Bronchial epithelial cell (primary cell): ENCODE measurements at regions not wholly inside any gene's neighbourhood (a gene's known extent, or its start where the extent isn't known, plus 50 kb on each side); places are given as distances from the start of the nearest gene placed in this dataset.

ENCODE experiments used
- DNase-seq: peaks from one replicate; pipeline ENCODE4 v3.0.0-alpha.2; 2010; ENCODE audit warnings: low read depth
- FAIRE-seq: peaks from 2 replicates; lab custom pipeline; 2011; peaks lifted over from hg19 to GRCh38; lab: Jason Lieb, UNC
- H3K27me3 ChIP-seq: 2 replicates; pipeline ENCODE4 v1.5.1; 2011; ENCODE audit warnings: low read length; ENCODE audit not compliant: control insufficient read depth, insufficient read depth
- H3K36me3 ChIP-seq: 2 replicates; pipeline ENCODE4 v1.5.1; 2011; ENCODE audit warnings: low read length; ENCODE audit not compliant: control insufficient read depth, insufficient read depth
- H3K4me3 ChIP-seq: 2 replicates; pipeline ENCODE4 v1.5.1; 2011; ENCODE audit warnings: mild to moderate bottlenecking, low read depth, low read length, control low read depth
- CTCF ChIP-seq: IDR thresholded peaks from 2 replicates; pipeline ENCODE4 v1.5.1; 2011; ENCODE audit warnings: mild to moderate bottlenecking, moderate library complexity, low read length, control low read depth, inconsistent platforms; ENCODE audit not compliant: insufficient read depth, severe bottlenecking

GRCh38 chr12:3350432-3350831, 140.6 kb upstream of the PRMT8 start:
- TF ChIP-seq CTCF: peak; percentile 11
- H3K27me3 ChIP-seq: no peaks in the 10 kb centered on the region
- no peak for DNase-seq
- peak; percentile 75 for FAIRE-seq
- no peak overlapping the region for H3K4me3 ChIP-seq
- H3K36me3 ChIP-seq: no peaks in the 10 kb centered on the region

GRCh38 chr12:3351731-3352130, 139.3 kb upstream of the PRMT8 start:
- DNase-seq (no peak), FAIRE-seq (no peak)
- Histone ChIP-seq H3K4me3 (no peak overlapping the region), H3K27me3 (no peaks in the 10 kb centered on the region), H3K36me3 (no peaks in the 10 kb centered on the region)
- TF ChIP-seq CTCF: no peak

- Histone ChIP-seq H3K4me3 (no peak overlapping the region), H3K27me3 (no peaks in the 10 kb centered on the region), H3K36me3 (no peaks in the 10 kb centered on the region)
- no peak for TF ChIP-seq CTCF
- FAIRE-seq (peak; percentile 28), DNase-seq (no peak)
These were observed 138.8 kb upstream of the PRMT8 start for GRCh38 chr12:3352230-3352629.

- Histone ChIP-seq H3K36me3 (no peaks in the 10 kb centered on the region), H3K4me3 (no peak overlapping the region), H3K27me3 (no peaks in the 10 kb centered on the region)
- FAIRE-seq: no peak
- DNase-seq: no peak
- TF ChIP-seq CTCF: no peak
These were observed 137.4 kb upstream of the PRMT8 start for GRCh38 chr12:3353621-3354020.

- FAIRE-seq: no peak
- TF ChIP-seq CTCF: no peak
- DNase-seq: no peak
- Histone ChIP-seq H3K36me3 (no peaks in the 10 kb centered on the region), H3K4me3 (no peak overlapping the region), H3K27me3 (no peaks in the 10 kb centered on the region)
These were observed 136.4 kb upstream of the PRMT8 start for GRCh38 chr12:3354586-3354985.

- no peak overlapping the region for H3K4me3 ChIP-seq
- DNase-seq: no peak
- FAIRE-seq: no peak
- H3K27me3 ChIP-seq: no peaks in the 10 kb centered on the region
- TF ChIP-seq CTCF: no peak
- H3K36me3 ChIP-seq: no peaks in the 10 kb centered on the region
These were observed 135.6 kb upstream of the PRMT8 start for GRCh38 chr12:3355378-3355900.
